H4 (cell line): ENCODE measurements at regions not wholly inside any gene's neighbourhood (a gene's known extent, or its start where the extent isn't known, plus 50 kb on each side); places are given as distances from the start of the nearest gene placed in this dataset.
A peak's percentile ranks its signal among the peaks of the same experiment; 100 is the strongest.

Experiments
- DNase-seq: peaks from one replicate; pipeline ENCODE4 v3.0.0-alpha.2; 2015; ENCODE audit warnings: low spot score

- no peak for DNase-seq
Observed at GRCh38 chr13:106173891-106174610, 361.4 kb downstream of the EFNB2 start.

- no peak for DNase-seq
Observed at GRCh38 chr13:106173346-106173745, 362.1 kb downstream of the EFNB2 start.

GRCh38 chr13:106172176-106172905, 363.1 kb downstream of the EFNB2 start:
- DNase-seq, result no peak

DNA sequence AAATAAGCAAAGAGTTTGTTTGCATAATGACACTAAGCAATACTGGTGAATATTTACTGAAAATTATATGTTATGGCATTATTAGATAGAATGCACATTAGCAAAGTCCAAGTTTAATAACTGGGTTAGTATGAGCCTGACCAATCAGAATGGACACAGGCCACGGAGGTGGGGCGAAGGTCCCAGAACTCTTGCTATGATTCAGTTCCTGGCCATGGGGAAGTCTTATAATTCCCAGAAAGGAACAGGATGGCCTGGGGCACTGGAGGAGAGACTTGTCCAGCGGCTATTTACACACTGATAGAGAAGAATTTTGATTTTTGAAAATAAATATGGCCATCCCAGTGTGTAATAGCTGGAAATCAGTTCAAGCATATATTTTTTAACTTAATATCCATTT, 372.0 kb downstream of the EFNB2 start:
- DNase-seq, result no peak

DNA sequence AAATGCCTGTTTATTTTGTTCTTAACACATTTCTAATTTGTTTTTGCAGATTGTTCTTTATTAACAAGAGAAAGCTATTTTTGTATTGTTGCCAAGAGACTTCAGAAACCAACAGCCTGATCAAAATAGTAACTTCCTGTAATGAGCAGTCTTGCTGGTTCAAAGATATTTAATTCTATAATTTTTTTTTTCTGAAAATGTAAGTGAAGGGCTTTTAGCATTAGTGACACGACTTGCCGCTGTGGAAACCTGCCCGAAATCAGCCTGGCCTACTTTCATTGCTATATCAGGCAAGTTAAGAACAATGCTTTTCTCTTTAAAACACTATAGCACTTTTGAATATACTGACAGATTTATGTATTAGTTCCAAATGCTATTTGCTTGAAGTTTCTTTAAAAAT, 374.3 kb downstream of the EFNB2 start:
- DNase-seq, result no peak

- no peak for DNase-seq
Observed at GRCh38 chr13:106159295-106160195, 375.9 kb downstream of the EFNB2 start.

DNA sequence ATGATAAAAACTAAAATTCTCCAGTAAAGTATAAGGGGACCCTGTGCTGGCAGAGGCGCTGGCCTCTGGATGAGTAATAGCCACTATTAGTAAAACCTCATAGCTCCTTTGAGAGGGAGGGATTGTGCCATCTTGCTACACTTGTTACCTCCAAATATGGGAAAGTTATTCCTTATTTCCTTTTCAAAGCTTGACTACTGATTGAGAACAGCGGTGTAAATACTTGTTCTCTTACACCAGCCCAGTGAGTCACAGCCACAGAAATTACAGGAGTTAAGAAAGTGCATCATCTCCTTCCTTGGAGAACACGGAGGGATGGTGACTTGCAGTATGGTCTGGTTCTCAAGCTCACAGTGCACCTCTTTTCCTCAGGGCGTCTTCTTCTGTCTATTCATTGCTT, 379.0 kb downstream of the EFNB2 start:
- peak; percentile 90 for DNase-seq

DNA sequence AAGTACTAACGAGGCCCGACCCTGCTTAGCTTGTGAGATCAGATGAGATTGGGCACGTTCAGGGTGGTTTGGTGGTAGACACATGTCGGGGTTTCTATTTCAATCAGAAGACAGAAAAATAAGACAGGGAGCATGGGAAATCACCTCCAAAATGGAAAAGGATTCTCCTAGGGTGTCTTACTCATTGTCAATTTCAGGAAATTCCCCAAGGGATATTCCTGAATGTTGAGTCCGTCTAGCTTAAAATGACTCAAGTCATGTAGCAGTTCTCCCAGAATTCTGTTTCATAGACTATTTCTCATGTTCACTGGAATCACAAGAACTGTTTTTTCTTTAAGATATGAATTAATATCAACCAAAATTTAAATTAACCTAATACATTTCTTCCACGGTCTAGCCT, 380.1 kb downstream of the EFNB2 start:
- DNase-seq, result no peak

GRCh38 chr13:106153876-106154275, 381.6 kb downstream of the EFNB2 start:
- no peak for DNase-seq

DNA sequence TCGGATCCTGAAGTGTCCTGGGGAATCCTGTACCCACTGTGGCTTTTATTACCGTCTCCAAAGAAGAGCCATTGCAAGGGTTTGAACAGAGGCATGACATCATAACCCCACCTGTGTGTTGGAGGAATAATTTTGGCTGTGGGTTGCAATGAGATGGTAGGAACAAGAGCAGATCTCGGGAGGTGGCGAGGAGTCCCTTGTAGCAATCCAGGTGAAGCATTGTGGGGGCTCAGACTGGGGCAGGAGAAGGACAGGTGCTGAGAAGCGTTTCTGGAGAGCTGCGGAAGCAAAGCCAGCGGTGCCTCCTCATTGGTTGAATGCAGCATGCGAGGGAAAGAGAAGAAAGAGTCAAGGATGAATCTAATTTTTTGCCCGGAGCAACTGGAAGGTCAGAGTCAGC, 382.4 kb downstream of the EFNB2 start:
- no peak for DNase-seq

- DNase-seq, result no peak
Observed at GRCh38 chr13:106152047-106152446, 383.4 kb downstream of the EFNB2 start.

GRCh38 chr13:106151056-106151699, 384.3 kb downstream of the EFNB2 start:
- DNase-seq, result peak; percentile 89

DNA sequence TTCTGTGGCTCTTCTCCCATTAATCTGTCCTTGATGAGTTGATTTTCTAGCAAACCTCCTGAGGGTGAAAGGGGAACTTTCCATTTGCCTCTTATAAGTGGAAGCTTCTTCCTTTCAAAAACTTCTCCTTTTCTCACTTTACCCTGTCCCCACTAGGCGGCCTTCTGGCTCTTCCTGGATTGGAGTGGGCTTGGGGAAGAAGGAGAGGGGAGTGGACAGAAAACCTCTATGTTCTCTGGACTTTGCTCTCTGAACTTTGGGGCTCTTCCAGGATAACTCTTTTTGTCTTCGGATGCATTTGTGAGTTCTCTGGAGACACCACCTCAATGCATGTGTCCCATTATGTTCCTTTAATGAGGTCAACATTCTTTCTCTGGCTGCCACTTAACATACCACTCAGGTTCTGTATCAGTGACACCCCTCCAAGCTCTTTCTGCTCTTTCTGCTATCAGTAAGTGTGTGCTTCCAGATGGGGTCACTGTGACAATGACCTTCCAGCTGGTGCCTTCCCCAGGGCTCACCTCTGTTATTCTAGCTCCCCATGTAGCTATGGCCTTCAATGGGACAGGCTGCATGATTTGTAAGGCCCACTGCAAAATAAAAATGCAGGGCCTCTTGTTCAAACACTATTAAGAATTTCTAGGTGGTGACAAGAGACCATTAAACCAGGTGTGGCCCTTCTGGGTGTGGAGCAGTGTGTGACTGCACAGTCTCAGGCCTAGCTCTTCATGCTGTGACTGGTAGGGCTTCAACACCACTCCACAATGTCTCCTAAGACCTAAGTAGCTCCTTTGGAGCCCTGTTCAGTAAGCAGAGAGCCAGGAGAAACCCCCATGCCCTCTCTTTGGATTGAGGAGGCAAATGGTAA, 389.2 kb downstream of the EFNB2 start:
- no peak for DNase-seq

DNA sequence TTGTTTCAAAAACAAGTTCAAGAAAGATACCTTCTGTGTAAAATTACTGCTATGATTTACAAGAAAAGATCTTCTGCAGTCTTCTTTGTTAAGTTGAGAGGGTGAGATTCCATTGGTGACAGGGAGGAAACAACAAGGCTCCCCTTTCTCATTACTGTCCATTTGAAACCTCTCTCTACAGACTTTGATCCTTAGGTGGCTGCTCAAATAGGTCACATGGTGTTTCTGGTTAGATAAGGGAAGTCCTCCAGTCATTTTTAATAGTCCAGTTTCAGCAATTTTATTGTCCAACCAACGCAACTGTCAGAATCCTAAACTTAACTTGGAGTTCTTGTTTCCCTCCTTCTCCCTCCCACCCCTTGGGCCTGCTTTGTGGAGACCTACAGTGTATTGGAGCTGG, 390.4 kb downstream of the EFNB2 start:
- DNase-seq, result no peak

- DNase-seq, result no peak
Observed at GRCh38 chr13:106143930-106144709, 391.3 kb downstream of the EFNB2 start.

DNA sequence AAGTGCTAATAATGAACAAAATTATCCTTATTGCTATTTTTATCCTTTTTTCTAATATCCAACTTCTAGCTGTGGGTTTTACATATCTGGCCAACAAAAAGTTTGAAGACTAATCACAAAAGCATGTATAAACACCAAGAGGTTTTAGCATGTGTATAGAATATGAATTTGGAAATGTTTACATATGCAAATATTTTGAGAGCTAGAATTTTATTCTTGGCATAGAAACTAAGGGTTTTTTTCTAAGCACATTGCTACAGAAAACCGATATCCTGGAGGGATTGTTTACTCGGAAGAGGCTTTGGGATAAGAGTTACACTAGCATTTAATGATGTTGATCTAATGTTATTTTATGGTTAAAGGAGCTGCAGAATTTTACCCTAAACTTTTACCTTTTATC, 392.1 kb downstream of the EFNB2 start:
- DNase-seq, result no peak

DNA sequence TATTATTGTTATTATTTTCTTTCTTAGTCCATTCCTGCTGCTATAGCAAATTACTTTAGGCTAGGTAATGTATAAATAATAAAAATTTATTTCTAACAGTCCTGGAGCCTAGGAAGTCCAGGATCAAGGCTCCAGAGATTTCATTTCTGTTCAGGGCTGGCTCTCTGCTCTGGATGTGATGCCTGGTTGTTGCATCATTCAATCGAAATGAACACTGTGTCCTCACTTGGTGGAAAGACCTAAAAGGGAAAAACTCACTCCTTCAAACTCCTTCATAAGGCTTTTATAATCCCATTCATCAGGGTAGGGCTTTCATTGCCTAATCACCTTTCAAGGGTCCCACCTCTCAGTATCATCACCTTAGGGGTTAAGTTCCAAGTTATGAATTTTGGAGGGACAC, 395.0 kb downstream of the EFNB2 start:
- DNase-seq, result no peak

GRCh38 chr13:106139942-106140341, 395.5 kb downstream of the EFNB2 start:
- DNase-seq, result no peak

DNA sequence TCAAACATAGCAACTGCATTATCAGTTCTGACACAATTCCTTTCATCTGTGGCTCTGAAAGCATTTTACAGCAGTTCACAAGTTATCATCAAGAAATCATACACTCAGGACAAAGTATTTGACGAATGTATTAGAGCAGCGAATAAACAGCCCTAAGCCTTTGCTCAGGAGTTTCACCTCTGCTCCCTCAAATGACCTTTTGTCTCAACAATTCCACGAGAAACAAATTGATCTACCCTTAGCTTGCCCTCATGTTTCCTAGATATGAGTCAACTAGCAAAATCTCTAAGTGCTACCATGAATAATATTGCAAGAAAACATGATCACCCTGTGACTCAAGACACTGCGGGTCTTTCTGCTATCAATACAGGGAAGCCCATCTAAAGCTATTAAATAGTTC, 396.1 kb downstream of the EFNB2 start:
- no peak for DNase-seq

DNA sequence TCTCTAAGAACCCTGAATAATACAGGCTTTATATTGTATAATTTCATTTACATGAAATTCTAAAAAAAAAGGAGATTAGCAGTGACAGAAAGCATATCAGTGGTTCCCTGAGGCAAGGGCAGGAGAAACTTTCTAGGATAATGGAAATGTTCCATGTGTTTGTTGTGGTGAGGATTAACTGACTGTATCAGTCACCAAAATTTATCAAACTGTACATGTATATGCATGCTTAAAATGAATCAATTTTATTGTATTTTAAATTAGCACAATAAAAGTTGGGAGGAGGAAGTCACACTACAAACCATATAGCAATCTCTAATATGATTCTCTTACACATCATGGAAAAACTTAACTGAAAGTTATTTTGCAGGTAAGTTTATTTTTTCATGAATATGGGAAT, 396.8 kb downstream of the EFNB2 start:
- no peak for DNase-seq
